ENCODE measurements at regions not wholly inside any gene's neighbourhood (a gene's known extent, or its start where the extent isn't known, plus 50 kb on each side); places are given as distances from the start of the nearest gene placed in this dataset.
"Not testable (repeated sequence)": the region's sequence is repeated elsewhere in the genome, so short reads cannot be mapped to it uniquely, and the experiment has no call there.

DNA sequence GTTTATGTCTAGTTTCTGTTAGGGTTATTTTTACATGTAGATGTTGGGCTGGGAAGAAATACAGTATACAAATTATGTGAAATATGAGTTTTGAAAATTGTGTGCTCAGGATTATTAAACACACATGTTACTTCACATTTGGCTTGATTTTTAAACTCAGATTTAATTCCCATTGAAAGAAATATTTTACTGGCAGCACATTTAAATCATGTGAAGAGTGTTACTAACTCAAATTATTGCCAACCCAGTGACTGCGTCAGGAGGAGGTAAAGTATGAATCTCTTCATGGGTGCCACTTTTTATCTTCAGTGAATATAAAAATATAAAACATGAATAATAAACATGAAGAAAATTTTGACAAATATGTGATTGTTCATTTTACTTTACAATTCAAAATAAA is 457.5 kb upstream of the CCDC179 start:
- H3K27ac Mint-ChIP-seq = no peak overlapping the region
- peaks cover 11% of the 10 kb centered on the region for H3K36me3 Mint-ChIP-seq
- DNase-seq (ENCODE audit: low spot score) (no peak), ATAC-seq (no peak)
- H3K27me3 Mint-ChIP-seq = no peaks in the 10 kb centered on the region
- H3K4me3 Mint-ChIP-seq = no peak overlapping the region
- peaks cover 10% of the 10 kb centered on the region for H3K9me3 Mint-ChIP-seq
- no peaks in the 10 kb centered on the region for H3K4me1 Mint-ChIP-seq (ENCODE audit: low read depth in 2 of 2)

DNA sequence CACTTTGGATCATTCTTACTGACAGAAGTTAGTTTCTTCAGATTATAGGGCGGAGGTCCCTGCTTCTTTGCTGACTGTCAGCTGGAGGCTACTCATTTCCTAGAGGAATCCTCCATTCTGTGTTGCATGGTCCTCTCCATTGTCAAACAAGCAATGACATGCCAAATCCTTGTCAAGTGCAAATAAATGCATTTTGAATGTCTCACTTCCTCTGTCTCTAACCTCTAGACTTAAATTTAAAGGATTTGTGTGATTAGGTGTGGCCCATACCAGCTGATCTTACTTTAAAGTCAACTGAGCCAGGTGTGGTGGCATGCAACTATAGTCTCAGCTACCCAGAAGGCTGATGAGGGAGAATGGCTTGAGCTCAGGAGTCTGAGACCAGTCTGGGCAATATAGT is 458.4 kb upstream of the CCDC179 start:
- Mint-ChIP-seq H3K27me3 (no peaks in the 10 kb centered on the region), H3K9me3 (peaks cover 18% of the 10 kb centered on the region), H3K4me3 (no peak overlapping the region), H3K4me1 (ENCODE audit: low read depth in 2 of 2) (no peaks in the 10 kb centered on the region), H3K27ac (no peak overlapping the region), H3K36me3 (peaks cover 17% of the 10 kb centered on the region)
- no peak for ATAC-seq
- no peak for DNase-seq (ENCODE audit: low spot score)

DNA sequence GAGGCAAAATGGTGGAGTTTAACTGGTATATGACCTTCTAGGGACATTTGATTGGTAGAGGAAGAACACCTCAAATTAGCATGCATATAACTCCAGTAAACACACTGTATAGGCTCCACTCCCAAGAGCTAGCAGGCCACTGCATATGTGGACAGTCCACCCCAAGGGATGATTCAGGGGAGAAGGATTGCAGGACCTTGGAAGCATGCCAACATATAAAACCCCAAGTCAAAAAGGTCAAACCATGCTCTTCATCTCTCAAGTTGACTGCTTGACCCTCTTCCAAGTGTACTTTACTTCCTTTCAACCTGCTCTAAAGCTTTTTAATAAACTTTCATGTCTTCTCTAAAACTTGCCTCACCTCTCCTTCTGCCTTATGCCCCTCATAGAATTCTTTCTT is 459.9 kb upstream of the CCDC179 start:
- Mint-ChIP-seq H3K27ac (no peak overlapping the region), H3K9me3 (peaks cover 21% of the 10 kb centered on the region), H3K4me1 (ENCODE audit: low read depth in 2 of 2) (no peaks in the 10 kb centered on the region), H3K27me3 (no peaks in the 10 kb centered on the region), H3K4me3 (no peak overlapping the region), H3K36me3 (peaks cover 28% of the 10 kb centered on the region)
- DNase-seq (ENCODE audit: low spot score) (no peak), ATAC-seq (no peak)

DNA sequence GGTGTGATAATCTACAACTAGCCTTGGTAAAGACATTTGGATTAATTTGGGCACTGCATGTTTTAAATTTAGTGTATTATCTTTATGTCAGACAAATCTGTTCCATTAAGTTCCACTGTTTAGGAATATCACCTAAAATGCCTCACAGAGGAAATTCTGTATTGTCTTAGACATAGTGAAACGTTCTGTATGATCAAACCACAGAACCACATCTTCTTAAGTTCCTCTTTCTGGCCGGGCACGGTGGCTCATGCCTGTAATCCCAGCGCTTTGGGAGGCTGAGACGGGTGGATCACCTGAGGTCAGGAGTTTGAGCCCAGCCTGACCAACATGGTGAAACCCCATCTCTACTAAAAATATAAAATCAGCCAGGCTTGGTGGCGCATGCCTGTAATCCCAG is 475.3 kb upstream of the CCDC179 start:
- not testable (repeated sequence) for ATAC-seq; H3K27me3 Mint-ChIP-seq; H3K27ac Mint-ChIP-seq; H3K4me3 Mint-ChIP-seq; H3K9me3 Mint-ChIP-seq; H3K4me1 Mint-ChIP-seq (ENCODE audit: low read depth in 2 of 2); DNase-seq (ENCODE audit: low spot score); H3K36me3 Mint-ChIP-seq

DNA sequence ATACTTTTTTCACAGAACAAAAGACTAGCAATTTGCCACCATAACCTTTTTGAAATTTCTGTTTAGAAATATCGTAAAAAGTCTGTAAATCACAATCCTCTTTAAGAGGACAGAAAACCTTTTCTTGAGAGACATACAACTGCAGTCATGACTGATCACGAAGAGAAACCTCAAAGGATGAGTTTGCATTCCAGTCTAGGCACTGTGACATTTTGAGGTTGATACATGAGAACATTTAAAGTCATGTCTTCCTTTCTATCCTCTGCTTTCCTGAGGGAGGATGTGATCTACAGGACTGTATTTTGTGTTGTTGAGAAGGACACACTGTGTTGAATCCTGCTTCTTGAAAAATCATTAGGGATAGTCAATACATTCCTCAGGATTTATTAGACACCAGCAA is 476.7 kb upstream of the CCDC179 start:
- H3K27ac Mint-ChIP-seq = no peak overlapping the region
- H3K4me3 Mint-ChIP-seq = no peak overlapping the region
- DNase-seq (ENCODE audit: low spot score) = no peak
- H3K27me3 Mint-ChIP-seq = no peaks in the 10 kb centered on the region
- no peaks in the 10 kb centered on the region for H3K36me3 Mint-ChIP-seq
- H3K4me1 Mint-ChIP-seq (ENCODE audit: low read depth in 2 of 2) = no peaks in the 10 kb centered on the region
- no peak for ATAC-seq
- no peaks in the 10 kb centered on the region for H3K9me3 Mint-ChIP-seq

DNA sequence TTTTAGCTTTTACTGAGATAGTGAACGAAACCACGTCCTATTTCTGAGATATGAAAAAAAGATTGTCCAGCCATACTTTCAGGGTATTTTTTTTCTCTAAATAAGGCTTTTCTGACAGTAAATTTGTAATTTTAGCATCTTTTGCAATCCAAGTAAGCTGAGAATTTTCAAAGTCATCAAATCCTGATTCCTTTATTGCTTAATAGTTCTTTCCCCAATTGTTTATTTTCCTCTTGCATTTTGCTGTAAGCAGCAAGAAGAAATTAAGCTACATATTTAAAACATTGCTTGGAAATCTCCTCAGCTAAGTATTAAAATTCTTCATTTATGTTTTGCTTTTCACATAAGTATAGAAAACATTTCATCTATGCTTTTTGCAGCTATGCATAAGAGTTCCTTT is 493.3 kb upstream of the CCDC179 start:
- ATAC-seq = no peak

DNA sequence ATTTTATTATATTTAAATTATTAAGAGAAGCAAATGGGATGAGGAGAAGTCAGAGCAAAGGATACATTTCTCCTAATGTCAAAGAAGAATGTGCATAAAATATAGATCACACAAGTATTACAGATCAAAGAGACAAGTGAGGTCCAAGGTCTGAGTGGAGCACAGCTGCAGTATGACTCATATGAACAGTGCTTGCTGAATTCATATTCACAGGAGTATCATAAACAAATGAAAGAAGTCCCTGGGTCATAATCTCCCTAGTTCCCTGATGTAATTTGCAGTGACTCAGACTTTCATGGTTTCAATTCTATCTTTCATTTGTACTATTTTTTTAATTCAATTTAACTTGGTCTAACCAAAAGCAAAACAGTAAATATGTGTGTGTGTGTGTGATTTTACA is 499.0 kb upstream of the CCDC179 start:
- Mint-ChIP-seq H3K36me3 (no peaks in the 10 kb centered on the region), H3K27me3 (no peaks in the 10 kb centered on the region), H3K9me3 (peaks cover 3% of the 10 kb centered on the region), H3K4me1 (ENCODE audit: low read depth in 2 of 2) (no peaks in the 10 kb centered on the region), H3K27ac (no peak overlapping the region), H3K4me3 (no peak overlapping the region)
- ATAC-seq (no peak), DNase-seq (ENCODE audit: low spot score) (no peak)

More for the DNA sequence above, 493.3 kb upstream of the CCDC179 start:
- H3K9me3 Mint-ChIP-seq = peaks cover 3% of the 10 kb centered on the region
- no peaks in the 10 kb centered on the region for H3K36me3 Mint-ChIP-seq
- DNase-seq (ENCODE audit: low spot score) = no peak
- H3K4me3 Mint-ChIP-seq = no peak overlapping the region
- no peaks in the 10 kb centered on the region for H3K4me1 Mint-ChIP-seq (ENCODE audit: low read depth in 2 of 2)
- H3K27me3 Mint-ChIP-seq = no peaks in the 10 kb centered on the region
- no peak overlapping the region for H3K27ac Mint-ChIP-seq

DNA sequence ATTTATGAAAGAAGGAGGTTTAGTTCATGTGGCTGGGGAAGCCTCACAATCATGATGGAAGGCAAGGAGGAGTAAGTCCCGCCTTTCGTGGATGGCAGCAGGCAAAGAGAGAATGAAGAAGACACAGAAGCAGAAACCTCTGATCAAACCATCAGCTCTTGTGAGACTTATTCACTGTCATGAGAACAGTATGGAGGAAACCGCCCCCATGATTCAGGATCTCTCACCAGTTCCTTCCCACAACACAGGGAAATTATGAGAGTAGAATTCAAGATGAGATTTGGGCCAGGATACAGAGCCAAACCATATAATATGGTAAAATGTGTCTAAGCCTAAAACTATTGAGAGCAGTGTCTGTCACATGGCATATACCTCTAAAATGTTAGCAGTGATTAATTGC is 503.8 kb upstream of the CCDC179 start:
- no peaks in the 10 kb centered on the region for H3K4me1 Mint-ChIP-seq (ENCODE audit: low read depth in 2 of 2)
- ATAC-seq (no peak), DNase-seq (ENCODE audit: low spot score) (no peak)
- H3K27ac Mint-ChIP-seq = no peak overlapping the region
- H3K27me3 Mint-ChIP-seq = peaks cover 0 to 2% of the 10 kb centered on the region in 2 donors
- peaks cover 3% of the 10 kb centered on the region for H3K9me3 Mint-ChIP-seq
- no peaks in the 10 kb centered on the region for H3K36me3 Mint-ChIP-seq
- no peak overlapping the region for H3K4me3 Mint-ChIP-seq

DNA sequence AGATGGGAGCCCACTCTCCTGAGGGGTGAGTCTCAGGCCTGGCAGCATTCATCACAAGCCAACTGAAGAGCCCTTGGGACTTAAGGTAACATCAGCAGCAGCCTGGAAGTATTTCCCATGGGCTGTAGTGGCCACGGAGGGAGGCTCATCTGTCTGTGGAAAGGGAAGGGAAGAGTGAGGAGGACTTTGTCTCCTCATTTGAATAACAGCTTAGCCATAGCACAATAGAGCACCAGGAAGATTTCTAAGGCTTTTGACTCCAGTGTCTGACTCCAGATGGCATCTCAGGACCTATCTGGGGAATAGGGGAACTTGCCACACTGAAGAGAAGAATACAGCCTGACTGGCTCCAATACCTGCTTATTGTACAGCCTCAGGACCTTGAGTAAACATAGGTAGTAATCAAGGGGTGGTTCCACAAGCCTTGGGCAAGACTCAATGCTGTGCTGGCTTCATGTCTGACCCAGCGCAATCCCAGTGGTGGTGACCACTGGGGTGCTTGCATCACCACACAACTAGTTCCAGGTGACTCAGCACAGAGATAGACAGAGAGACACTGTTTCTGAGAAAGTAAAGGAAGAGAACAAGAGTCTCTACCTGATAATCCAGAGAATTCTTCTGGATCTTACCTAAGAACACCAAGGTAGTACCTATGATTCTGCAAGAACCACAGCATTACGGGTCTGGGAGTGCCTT is 510.5 kb upstream of the CCDC179 start:
- ATAC-seq (no peak), DNase-seq (ENCODE audit: low spot score) (no peak)
- Mint-ChIP-seq H3K4me3 (no peak overlapping the region), H3K27ac (no peak overlapping the region), H3K4me1 (ENCODE audit: low read depth in 2 of 2) (no peaks in the 10 kb centered on the region), H3K36me3 (peaks cover 15% of the 10 kb centered on the region), H3K27me3 (peaks cover 0 to 2% of the 10 kb centered on the region in 2 donors), H3K9me3 (peaks cover 9% of the 10 kb centered on the region)

DNA sequence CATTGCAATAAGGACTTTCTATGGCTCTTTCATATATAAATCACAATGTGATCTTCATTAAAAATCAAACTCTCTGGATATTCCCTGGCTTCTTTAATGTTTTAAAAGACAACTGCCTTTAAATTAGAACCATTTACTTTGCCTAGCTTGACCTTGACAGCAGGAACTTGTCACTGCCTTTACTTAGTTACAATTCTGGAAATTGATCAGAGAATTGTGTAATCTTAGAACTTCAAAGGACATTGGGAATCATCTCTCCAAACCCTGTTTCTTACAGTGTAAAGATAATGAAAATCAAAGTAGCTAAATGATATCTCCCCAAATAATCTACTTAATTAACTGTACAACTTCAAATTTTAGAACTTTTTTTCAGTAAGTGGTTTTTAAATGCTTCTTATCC is 517.6 kb upstream of the CCDC179 start:
- Mint-ChIP-seq H3K9me3 (no peaks in the 10 kb centered on the region), H3K4me3 (no peak overlapping the region), H3K36me3 (no peaks in the 10 kb centered on the region), H3K4me1 (ENCODE audit: low read depth in 2 of 2) (no peaks in the 10 kb centered on the region), H3K27ac (no peak overlapping the region), H3K27me3 (no peaks in the 10 kb centered on the region)
- no peak for ATAC-seq
- no peak for DNase-seq (ENCODE audit: low spot score)

DNA sequence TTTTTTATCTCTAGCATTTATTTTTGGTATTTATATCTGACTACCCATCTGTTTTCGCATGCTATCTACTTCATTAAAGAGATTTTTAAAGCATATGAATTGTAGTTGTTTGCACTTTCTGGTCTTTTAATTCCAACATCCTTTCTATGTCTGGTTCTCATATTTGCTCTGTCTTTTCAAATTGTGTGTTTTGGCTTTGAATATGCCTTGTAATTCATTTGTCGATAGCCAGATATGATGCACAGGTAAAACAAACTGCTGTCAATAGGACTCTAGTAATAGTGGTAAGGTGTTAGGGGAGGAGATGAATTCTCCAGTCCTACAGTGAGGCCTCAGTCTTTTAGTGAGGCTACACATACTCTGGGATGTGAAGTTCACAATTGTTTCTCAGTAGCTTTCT is 530.8 kb upstream of the CCDC179 start:
- no peak for ATAC-seq
- H3K4me1 Mint-ChIP-seq (ENCODE audit: low read depth in 2 of 2) = no peaks in the 10 kb centered on the region
- H3K9me3 Mint-ChIP-seq = peaks cover 3% of the 10 kb centered on the region
- no peaks in the 10 kb centered on the region for H3K36me3 Mint-ChIP-seq
- no peak overlapping the region for H3K27ac Mint-ChIP-seq
- no peaks in the 10 kb centered on the region for H3K27me3 Mint-ChIP-seq
- no peak overlapping the region for H3K4me3 Mint-ChIP-seq
- DNase-seq (ENCODE audit: low spot score) = no peak

DNA sequence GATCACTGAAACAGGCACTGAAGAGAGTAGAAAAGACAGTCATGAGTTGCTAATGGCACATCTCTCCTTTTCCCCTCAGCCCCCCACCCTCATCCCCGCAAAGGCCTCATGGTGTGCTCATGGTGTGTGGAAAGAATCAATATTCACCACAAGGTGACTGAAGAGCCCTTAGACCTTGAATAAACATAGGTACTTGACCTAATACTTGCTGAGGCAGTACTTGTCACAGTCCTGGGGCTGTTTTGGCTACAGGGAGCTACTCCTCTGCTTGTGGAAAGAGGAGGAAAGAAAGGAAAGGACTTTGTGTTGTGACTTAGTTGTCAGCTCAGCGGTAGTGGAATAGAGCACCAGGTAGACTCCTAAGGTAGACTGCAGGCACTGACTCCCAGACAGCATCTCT is 537.8 kb upstream of the CCDC179 start:
- Mint-ChIP-seq H3K27ac (no peak overlapping the region), H3K9me3 (peaks cover 3% of the 10 kb centered on the region), H3K4me3 (no peak overlapping the region), H3K36me3 (no peaks in the 10 kb centered on the region), H3K27me3 (no peaks in the 10 kb centered on the region), H3K4me1 (ENCODE audit: low read depth in 2 of 2) (no peaks in the 10 kb centered on the region)
- DNase-seq (ENCODE audit: low spot score) = no peak
- ATAC-seq = no peak

DNA sequence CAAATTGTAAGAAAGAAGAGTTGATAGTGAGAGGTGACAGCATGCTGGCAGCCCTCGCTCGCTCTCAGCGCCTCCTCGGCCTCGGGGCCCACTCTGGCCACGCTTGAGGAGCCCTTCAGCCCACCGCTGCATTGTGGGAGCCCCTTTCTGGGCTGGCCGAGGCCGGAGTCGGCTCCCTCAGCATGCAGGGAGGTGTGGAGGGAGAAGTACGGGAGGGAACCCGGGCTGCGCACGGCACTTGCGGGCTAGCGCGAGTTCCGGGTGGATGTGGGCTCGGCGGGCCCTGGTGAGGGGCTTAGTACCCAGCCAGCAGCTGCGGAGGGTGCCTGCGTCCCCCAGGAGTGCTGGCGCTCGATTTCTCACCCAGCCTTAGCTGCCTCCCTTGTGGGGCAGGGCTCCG is 539.7 kb upstream of the CCDC179 start:
- H3K4me1 Mint-ChIP-seq (ENCODE audit: low read depth in 2 of 2) = no peaks in the 10 kb centered on the region
- H3K4me3 Mint-ChIP-seq = no peak overlapping the region
- DNase-seq (ENCODE audit: low spot score) = no peak
- ATAC-seq = no peak
- peaks cover 3% of the 10 kb centered on the region for H3K9me3 Mint-ChIP-seq
- H3K36me3 Mint-ChIP-seq = no peaks in the 10 kb centered on the region
- no peak overlapping the region for H3K27ac Mint-ChIP-seq
- no peaks in the 10 kb centered on the region for H3K27me3 Mint-ChIP-seq

DNA sequence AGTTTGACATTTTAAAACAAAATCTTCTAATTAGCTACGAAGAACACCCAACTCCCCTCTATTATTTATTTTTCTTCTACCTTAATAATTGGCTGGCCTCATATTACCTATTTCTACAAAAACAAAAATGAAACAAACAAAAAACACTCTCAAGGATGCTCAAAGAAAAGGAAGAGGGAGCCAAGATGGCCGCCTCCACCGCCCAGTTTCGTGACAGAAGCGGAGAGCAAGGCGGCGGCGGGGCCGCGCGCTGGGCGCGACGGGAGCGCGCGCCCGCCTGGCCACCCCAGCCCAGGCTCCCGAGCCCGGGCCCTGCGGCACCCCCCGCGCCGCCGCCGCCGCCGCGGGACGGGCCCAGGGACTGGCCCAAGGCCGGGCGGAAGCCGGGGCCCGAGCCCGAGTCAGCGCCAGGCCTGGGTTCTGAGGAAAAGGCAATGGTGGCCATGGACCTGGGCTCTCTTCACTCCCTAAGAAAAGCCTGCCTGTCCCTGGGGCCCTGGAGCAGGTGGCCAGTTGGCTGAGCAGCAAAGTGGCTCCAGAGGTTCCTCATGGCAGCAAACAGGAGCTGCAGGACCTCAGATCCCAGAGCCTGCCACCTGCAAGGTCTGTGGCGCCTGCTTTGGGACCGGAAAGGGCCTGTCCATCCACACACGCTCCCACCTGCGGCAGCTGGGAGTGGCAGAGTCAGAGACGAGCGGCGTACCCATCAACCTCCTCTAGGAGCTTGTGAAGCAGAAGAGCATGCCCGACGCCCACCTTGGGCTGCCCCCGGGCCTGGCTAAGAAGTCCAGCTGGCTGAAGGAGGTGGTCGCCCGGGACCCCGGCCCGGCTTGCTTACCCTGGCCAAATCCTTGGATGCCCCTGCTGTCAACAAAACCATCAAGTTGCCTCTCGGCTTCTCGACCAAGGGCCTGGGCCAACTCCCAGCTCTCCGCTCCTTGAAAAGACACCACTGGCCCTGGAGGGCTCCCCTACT is 543.2 kb upstream of the CCDC179 start:
- DNase-seq (ENCODE audit: low spot score) = no peak
- ATAC-seq = peak in 1 of 2 donors; percentile 27
- H3K9me3 Mint-ChIP-seq = peaks cover 6% of the 10 kb centered on the region
- no peaks in the 10 kb centered on the region for H3K4me1 Mint-ChIP-seq (ENCODE audit: low read depth in 2 of 2)
- H3K27ac Mint-ChIP-seq = no peak overlapping the region
- H3K36me3 Mint-ChIP-seq = no peaks in the 10 kb centered on the region
- no peak overlapping the region for H3K4me3 Mint-ChIP-seq
- no peaks in the 10 kb centered on the region for H3K27me3 Mint-ChIP-seq
